ENCODE measurements at regions not wholly inside any gene's neighbourhood (a gene's known extent, or its start where the extent isn't known, plus 50 kb on each side); places are given as distances from the start of the nearest gene placed in this dataset.
"Not testable (repeated sequence)": the region's sequence is repeated elsewhere in the genome, so short reads cannot be mapped to it uniquely, and the experiment has no call there.

- TF ChIP-seq POLR2A (IDR thresholded peaks at IDR 0.05; ENCODE audit: low read length) = no peak
- no peak for TF ChIP-seq GATA1 (IDR thresholded peaks at IDR 0.05; ENCODE audit: low read depth, low read length)
- DNase-seq = no peak
Measured at GRCh38 chrX:54615109-54615508, 85.1 kb downstream of the GNL3L start.

GRCh38 chrX:54633641-54634040, 103.6 kb downstream of the GNL3L start:
- TF ChIP-seq POLR2A (IDR thresholded peaks at IDR 0.05; ENCODE audit: low read length) = no peak
- DNase-seq = no peak

GRCh38 chrX:54639018-54639345, 109.0 kb downstream of the GNL3L start:
- TF ChIP-seq POLR2A (IDR thresholded peaks at IDR 0.05; ENCODE audit: low read length) (no peak), GATA1 (IDR thresholded peaks at IDR 0.05; ENCODE audit: low read depth, low read length) (no peak)
- no peak for DNase-seq

- TF ChIP-seq POLR2A (IDR thresholded peaks at IDR 0.05; ENCODE audit: low read length) = peak; percentile 88
- no peak for TF ChIP-seq GATA1 (IDR thresholded peaks at IDR 0.05; ENCODE audit: low read depth, low read length)
- DNase-seq = peak; percentile 95 to 97
Measured at GRCh38 chrX:54639346-54640102, 109.5 kb downstream of the GNL3L start.

GRCh38 chrX:54640103-54640690, 110.2 kb downstream of the GNL3L start:
- peak in 1 of 2 experiments; percentile 22 for DNase-seq
- TF ChIP-seq POLR2A (IDR thresholded peaks at IDR 0.05; ENCODE audit: low read length) (no peak), GATA1 (IDR thresholded peaks at IDR 0.05; ENCODE audit: low read depth, low read length) (no peak)

GRCh38 chrX:54640736-54641135, 110.7 kb downstream of the GNL3L start:
- TF ChIP-seq GATA1 (IDR thresholded peaks at IDR 0.05; ENCODE audit: low read depth, low read length) = no peak
- TF ChIP-seq POLR2A (IDR thresholded peaks at IDR 0.05; ENCODE audit: low read length) = no peak
- no peak for DNase-seq

GRCh38 chrX:54641530-54641929, 111.5 kb downstream of the GNL3L start:
- no peak for DNase-seq
- TF ChIP-seq POLR2A (IDR thresholded peaks at IDR 0.05; ENCODE audit: low read length) = no peak
- no peak for TF ChIP-seq GATA1 (IDR thresholded peaks at IDR 0.05; ENCODE audit: low read depth, low read length)

GRCh38 chrX:54647607-54648006, 117.6 kb downstream of the GNL3L start:
- not testable (repeated sequence) for DNase-seq

GRCh38 chrX:54659547-54659946, 129.5 kb downstream of the GNL3L start:
- no peak for TF ChIP-seq GATA1 (IDR thresholded peaks at IDR 0.05; ENCODE audit: low read depth, low read length)
- TF ChIP-seq POLR2A (IDR thresholded peaks at IDR 0.05; ENCODE audit: low read length) = no peak
- no peak for DNase-seq

GRCh38 chrX:54675762-54676161, 122.3 kb downstream of the ITIH6 start:
- TF ChIP-seq POLR2A (IDR thresholded peaks at IDR 0.05; ENCODE audit: low read length) (no peak), GATA1 (IDR thresholded peaks at IDR 0.05; ENCODE audit: low read depth, low read length) (no peak)
- no peak for DNase-seq

GRCh38 chrX:54695231-54695630, 102.8 kb downstream of the ITIH6 start:
- TF ChIP-seq POLR2A (IDR thresholded peaks at IDR 0.05; ENCODE audit: low read length) (no peak), GATA1 (IDR thresholded peaks at IDR 0.05; ENCODE audit: low read depth, low read length) (no peak)
- no peak for DNase-seq

GRCh38 chrX:54695816-54696487, 102.1 kb downstream of the ITIH6 start:
- no peak for DNase-seq

More at GRCh38 chrX:54695816-54696487, 102.1 kb downstream of the ITIH6 start:
- TF ChIP-seq GATA1 (IDR thresholded peaks at IDR 0.05; ENCODE audit: low read depth, low read length) (no peak), POLR2A (IDR thresholded peaks at IDR 0.05; ENCODE audit: low read length) (no peak)
